ENCODE measurements at regions not wholly inside any gene's neighbourhood (a gene's known extent, or its start where the extent isn't known, plus 50 kb on each side); places are given as distances from the start of the nearest gene placed in this dataset.

- intact Hi-C loops (cut with micrococcal nuclease), result no loop called here
Observed at GRCh38 chr9:109549386-109549785, 51.3 kb upstream of the PTPN3 start.

DNA sequence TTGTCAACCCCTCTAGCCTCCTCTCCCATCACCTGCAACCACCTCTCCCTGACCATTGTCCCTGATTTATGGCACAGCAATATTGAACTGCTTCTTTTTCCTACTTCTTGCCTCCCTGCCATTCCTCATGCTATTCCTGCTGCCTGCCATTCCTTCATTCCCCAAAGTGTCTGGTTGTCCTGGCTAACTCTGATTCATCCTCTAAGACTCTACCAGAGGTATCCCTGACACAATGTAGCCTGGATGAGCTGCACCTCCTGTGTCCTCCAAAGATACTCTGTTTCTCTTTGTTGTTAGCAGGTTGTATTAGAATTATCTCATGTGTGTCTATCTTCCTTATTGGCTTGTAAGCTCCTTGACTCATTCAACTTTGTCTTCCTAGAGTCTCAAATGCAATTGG, 53.5 kb upstream of the PTPN3 start:
- intact Hi-C loops (cut with micrococcal nuclease), result no loop called here

- intact Hi-C loops (cut with micrococcal nuclease), result no loop called here
Observed at GRCh38 chr9:109555215-109555614, 57.1 kb upstream of the PTPN3 start.

DNA sequence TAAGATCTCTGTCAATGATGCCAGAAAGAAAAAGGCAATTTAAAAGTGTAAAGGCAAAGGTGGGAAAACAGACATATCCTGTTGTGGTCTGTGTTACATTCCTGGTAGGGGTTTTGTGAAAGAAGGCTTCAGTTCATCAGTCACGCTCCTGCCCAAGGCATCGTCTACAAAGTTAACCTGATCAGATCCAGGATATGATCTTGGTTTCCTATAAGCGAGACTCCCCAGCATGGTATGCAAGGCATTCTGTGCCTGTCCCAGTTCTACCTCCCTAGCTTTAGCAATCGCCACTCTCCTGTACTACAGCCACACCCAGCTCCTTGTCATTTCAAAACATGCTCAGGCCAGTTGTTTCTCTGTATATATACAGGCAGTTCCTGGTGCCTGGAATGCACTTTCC, 58.0 kb upstream of the PTPN3 start:
- intact Hi-C loops (cut with micrococcal nuclease), result no loop called here

GRCh38 chr9:109556786-109557185, 58.7 kb upstream of the PTPN3 start:
- intact Hi-C loops (cut with micrococcal nuclease), result no loop called here

- intact Hi-C loops (cut with micrococcal nuclease), result no loop called here
Observed at GRCh38 chr9:109557481-109557880, 59.4 kb upstream of the PTPN3 start.

DNA sequence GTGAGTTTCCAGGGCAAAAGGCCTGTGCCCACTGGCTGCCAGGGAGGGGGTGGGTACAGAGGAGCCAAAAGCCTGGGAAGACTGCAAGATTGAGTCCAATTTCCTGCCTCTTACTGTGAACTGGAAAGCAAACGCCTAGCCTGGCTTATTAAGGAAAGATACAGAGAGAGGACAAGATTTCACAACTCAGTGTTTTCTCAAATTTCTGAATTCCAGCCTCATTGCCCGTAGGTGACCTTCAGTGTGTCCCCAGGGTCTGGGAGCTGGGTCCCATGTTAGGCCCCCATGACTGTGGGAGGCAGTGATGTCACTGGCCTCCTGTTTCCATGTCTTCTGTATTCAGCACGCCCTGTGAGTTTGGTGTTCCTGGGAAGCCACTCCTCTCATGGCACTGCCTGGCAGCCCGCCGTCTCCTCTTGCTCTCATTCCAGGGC, 60.6 kb upstream of the PTPN3 start:
- intact Hi-C loops (cut with micrococcal nuclease), result no loop called here

GRCh38 chr9:109560470-109561132, 62.5 kb upstream of the PTPN3 start:
- intact Hi-C loops (cut with micrococcal nuclease), result no loop called here

GRCh38 chr9:109561137-109561536, 63.0 kb upstream of the PTPN3 start:
- intact Hi-C loops (cut with micrococcal nuclease), result no loop called here

- intact Hi-C loops (cut with micrococcal nuclease), result no loop called here
Observed at GRCh38 chr9:109568089-109568488, 70.0 kb upstream of the PTPN3 start.

DNA sequence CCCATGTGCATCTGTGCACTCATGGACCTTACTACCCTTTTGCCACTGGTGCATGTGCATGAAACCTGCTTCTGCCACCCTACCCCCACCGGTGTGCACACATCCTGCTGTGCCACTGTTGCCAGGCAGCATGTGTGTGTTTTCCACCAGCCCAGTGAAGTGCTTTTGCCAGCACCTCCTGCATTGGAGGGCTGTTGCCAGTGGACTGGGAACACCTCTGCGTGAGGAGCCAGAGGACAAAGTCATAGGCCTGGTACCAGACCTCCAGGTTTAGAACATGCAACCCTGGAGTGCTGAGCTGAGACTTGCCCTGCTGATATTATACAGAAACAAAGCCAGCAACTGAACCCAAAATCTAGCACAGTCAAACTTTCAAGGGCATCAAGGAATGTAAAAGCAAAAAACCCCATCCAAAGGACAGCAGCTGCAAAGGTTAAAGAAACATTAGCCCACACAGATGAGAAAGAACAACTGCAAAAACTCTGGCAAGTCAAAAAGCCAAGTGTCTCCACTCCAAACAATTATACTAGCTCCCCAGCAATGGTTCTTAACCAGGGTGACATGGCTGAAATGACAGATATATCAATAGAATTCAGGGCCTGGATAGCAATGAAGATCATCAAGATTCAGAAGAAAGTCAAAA, 70.6 kb upstream of the PTPN3 start:
- intact Hi-C loops (cut with micrococcal nuclease), result no loop called here

GRCh38 chr9:109574061-109574882, 76.2 kb upstream of the PTPN3 start:
- intact Hi-C loops (cut with micrococcal nuclease), result loop anchor here (1.0 to 5.0 kb wide), 9 partner anchors 79 to 1049 kb away; no protein-coding TSS in a partner anchor

DNA sequence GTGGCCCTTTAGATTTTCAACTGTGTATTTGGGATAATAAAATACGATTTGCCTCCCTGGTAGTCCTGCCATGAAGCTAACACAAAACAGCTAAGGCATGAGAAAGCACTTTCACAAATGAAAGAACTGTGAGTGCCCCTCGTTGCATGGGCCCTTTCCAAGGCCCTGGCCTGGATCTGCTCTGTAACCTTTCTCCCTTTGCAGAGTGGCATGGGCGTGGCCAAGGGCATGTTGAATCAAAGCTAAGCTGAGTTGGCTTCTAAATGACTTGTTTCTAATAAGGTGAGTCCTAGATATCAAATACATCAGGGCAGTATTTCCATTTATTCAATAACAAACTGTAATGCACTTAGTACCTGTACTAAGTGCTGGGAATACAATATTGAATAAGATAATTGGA, 78.7 kb upstream of the PTPN3 start:
- intact Hi-C loops (cut with micrococcal nuclease), result no loop called here

DNA sequence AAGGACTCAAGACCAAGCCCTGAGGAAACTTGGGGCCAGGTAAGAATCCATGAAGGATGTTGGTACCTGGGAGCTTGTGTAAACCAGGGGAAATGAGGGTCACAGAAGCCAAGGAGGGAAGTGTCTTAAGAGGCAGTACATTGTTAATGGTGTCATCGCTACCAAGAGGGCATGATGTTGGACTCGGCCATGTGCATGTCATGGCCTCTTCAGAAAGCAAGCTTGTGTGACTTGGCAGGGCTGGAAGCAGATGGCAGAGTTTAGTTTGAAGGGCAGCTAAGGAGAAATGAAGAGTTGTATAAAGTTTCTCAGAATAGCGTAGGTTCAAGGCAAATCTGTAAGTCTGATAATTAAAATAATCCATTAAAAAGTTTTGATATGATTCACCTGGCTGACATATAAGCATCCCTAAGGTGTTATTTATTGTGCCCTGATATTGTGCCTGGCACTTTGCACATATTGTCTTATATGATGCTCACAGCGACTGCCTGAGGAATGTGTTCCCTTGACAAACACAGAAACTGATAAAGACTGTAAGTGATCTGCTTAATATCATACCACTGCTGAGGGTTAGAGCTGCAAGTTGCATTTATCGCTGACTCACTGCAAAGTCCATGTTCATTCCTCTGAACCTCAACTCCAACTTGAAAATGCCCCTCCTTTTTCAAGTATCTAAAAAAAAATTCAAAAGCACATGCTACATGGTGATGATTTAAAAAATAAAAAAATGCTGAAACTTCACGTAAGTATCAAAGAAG, 81.3 kb upstream of the PTPN3 start:
- intact Hi-C loops (cut with micrococcal nuclease), result no loop called here

DNA sequence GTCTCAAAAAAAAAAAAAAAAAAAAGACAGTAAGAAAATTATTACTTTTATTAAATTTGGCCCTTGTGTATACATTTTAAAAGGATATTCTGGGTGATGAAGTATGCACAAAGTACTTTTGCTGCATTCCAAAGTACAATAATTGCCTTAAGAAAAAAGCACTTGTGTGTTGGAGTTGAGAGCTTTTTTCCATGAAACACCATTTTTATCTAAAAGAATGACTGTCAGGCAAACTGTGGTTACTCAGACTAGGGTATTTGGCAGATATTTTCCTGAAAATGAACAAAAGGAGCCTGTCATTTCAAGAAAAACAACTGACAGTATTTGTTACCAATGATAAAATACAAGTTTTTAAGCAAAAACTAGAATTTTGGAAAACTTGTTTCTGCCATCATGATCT, 84.3 kb upstream of the PTPN3 start:
- intact Hi-C loops (cut with micrococcal nuclease), result no loop called here

DNA sequence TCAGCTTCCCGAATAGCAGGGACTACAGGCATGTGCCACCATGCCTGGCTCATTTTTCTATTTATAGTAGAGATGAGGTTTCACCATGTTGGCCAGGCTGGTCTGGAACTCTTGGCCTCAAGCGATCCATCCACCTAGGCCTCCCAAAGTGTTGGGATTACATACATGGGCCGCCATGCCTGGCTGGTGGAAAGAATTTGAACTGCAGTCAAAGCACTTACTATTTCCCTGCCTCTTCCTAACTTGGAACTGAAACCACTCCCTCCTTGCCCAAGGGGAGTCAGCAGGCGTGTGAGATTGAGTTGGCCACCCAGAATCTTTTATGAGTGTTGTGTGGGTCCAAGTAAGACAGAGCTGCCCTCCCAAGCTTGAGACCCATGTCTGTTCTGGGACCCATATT, 86.1 kb upstream of the PTPN3 start:
- intact Hi-C loops (cut with micrococcal nuclease), result no loop called here

- intact Hi-C loops (cut with micrococcal nuclease), result no loop called here
Observed at GRCh38 chr9:109585796-109586195, 87.7 kb upstream of the PTPN3 start.

GRCh38 chr9:109586993-109587392, 88.9 kb upstream of the PTPN3 start:
- intact Hi-C loops (cut with micrococcal nuclease), result no loop called here

- intact Hi-C loops (cut with micrococcal nuclease), result no loop called here
Observed at GRCh38 chr9:109588415-109588814, 90.3 kb upstream of the PTPN3 start.

- intact Hi-C loops (cut with micrococcal nuclease), result no loop called here
Observed at GRCh38 chr9:109590966-109591365, 92.9 kb upstream of the PTPN3 start.

DNA sequence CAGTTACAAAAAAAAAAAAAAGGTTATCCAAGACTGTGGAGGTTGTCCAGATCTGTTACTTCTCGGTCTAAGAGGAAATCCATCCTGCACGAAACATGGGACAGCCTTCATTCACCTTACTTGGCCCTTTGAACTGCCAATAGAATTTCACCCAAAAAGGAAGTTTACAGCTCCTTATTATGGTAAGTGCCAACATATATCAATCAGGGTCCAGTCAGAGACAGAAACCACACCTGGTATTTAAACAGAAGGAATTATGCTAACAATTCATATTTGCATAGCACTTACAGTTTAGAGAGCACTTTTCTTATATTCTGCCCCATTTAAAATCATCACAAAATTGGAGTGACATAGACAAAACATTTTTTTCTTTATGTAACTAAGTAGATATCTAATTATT, 93.6 kb upstream of the PTPN3 start:
- intact Hi-C loops (cut with micrococcal nuclease), result no loop called here

DNA sequence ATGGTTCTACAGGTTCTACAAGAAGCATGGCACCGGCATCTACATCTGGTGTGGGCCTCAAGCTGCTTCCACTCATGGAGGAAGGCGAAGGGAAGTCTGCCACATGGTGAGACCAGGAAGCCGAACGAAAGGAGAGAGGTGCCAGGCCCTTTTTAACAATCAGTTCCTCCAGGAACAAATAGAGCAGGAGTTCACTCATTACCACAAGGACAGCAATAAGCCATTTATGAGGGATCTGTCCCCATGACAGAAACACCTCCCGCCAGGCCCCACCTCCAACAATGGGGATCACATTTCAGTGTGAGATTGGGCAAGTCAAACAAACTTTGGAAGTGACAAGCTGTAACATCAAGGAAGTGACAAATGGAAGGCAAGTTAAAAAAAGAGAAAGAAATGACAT, 95.5 kb upstream of the PTPN3 start:
- intact Hi-C loops (cut with micrococcal nuclease), result no loop called here
